ENCODE measurements at regions not wholly inside any gene's neighbourhood (a gene's known extent, or its start where the extent isn't known, plus 50 kb on each side); places are given as distances from the start of the nearest gene placed in this dataset.

- no peak for TF ChIP-seq CTCF (IDR thresholded peaks at IDR 0.05)
- no peak for TF ChIP-seq POLR2AphosphoS5 (IDR thresholded peaks at IDR 0.05)
- no peak for TF ChIP-seq EP300 (IDR thresholded peaks at IDR 0.05)
- TF ChIP-seq POLR2A (IDR thresholded peaks at IDR 0.05), result no peak
Observed at GRCh38 chr3:145013931-145014330, 1042.3 kb downstream of the DIPK2A start.

Data from sigmoid colon (tissue), 4 donors.